HEK293T (cell line): ENCODE measurements at regions not wholly inside any gene's neighbourhood (a gene's known extent, or its start where the extent isn't known, plus 50 kb on each side); places are given as distances from the start of the nearest gene placed in this dataset.

ENCODE experiments used
- FOXK2 ChIP-seq: fragments of 450-650 bp; IDR thresholded peaks from 2 replicates; pipeline ENCODE4 v1.6.1; 2016; ENCODE audit warnings: mild to moderate bottlenecking
- FOXM1 ChIP-seq: fragments of 450-650 bp; IDR thresholded peaks from 2 replicates; pipeline ENCODE4 v1.6.1; 2017; ENCODE audit warnings: mild to moderate bottlenecking, borderline replicate concordance
- L3MBTL2 ChIP-seq: fragments of 450-650 bp; conservative IDR thresholded peaks from 2 replicates; pipeline ENCODE4 v1.6.1; 2016; ENCODE audit warnings: mild to moderate bottlenecking
- SP1 ChIP-seq: fragments of 450-650 bp; IDR thresholded peaks from 2 replicates; pipeline ENCODE4 v1.6.1; 2017
- SUZ12 ChIP-seq: fragments of 450-650 bp; IDR thresholded peaks from 2 replicates; pipeline ENCODE4 v1.6.1; 2016; ENCODE audit warnings: mild to moderate bottlenecking
- TARDBP ChIP-seq: fragments of 450-650 bp; IDR thresholded peaks from 2 replicates; pipeline ENCODE4 v1.6.1; 2016

DNA sequence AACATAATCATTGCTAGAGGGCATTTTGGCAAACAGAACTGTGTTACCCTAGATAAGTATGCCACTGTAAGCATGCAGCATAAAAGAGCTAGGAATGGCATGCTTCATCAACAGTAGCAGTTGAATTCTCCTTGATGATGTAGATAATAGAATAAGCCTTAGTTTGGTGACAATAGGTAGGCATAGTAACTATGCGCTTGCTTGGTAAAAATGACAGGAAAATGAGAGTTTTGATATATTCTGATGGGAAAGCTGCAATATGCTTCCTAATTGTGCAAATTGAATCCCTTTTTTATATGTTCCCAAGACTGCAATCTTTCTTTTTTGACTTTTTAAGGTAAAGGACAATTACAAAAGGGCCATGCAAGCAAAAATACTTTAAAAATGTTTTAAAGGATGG lies 930.9 kb upstream of the FAM98A start:
- TF ChIP-seq SUZ12: no peak
- no peak for TF ChIP-seq L3MBTL2
- TF ChIP-seq TARDBP: no peak
- no peak for TF ChIP-seq FOXK2
- TF ChIP-seq FOXM1: no peak
- TF ChIP-seq SP1: no peak
